ENCODE measurements at regions not wholly inside any gene's neighbourhood (a gene's known extent, or its start where the extent isn't known, plus 50 kb on each side); places are given as distances from the start of the nearest gene placed in this dataset.

- TF ChIP-seq CTCF (conservative IDR thresholded peaks at IDR 0.05 in 1 of 2, IDR thresholded peaks at IDR 0.05 in 1 of 2; ENCODE audit: low read depth in 1 of 2, low read length in 2 of 2) (no peak), EZH2 (IDR thresholded peaks at IDR 0.05; ENCODE audit: low read length, missing control alignments) (no peak)
Observed at GRCh38 chr13:57018915-57019314, 121.8 kb upstream of the PRR20A start.
